Prostate gland (tissue), 2 donors: ENCODE measurements at regions not wholly inside any gene's neighbourhood (a gene's known extent, or its start where the extent isn't known, plus 50 kb on each side); places are given as distances from the start of the nearest gene placed in this dataset.

Experiments used
- CTCF ChIP-seq, 4 experiments: fragments of 200-600 bp in 2 of 4; fragments of 450-650 bp in 2 of 4; sonication (generic) in 2 of 4; IDR thresholded peaks; 1 replicate in 3 of 4; 2 replicates in 1 of 4; pipeline ENCODE4 v1.5.1; 2016 to 2019; ENCODE audit warnings: antibody characterized with exemption in 4 of 4, mild to moderate bottlenecking in 2 of 4, moderate library complexity in 2 of 4
- POLR2A ChIP-seq: fragments of 450-650 bp; IDR thresholded peaks from one replicate; pipeline ENCODE4 v1.6.1; 2016; ENCODE audit warnings: antibody characterized with exemption, mild to moderate bottlenecking
- POLR2AphosphoS5 ChIP-seq: sonication (generic); formaldehyde crosslinking; IDR thresholded peaks from one replicate; pipeline ENCODE4 v1.6.1; 2017; ENCODE audit warnings: antibody characterized with exemption

DNA sequence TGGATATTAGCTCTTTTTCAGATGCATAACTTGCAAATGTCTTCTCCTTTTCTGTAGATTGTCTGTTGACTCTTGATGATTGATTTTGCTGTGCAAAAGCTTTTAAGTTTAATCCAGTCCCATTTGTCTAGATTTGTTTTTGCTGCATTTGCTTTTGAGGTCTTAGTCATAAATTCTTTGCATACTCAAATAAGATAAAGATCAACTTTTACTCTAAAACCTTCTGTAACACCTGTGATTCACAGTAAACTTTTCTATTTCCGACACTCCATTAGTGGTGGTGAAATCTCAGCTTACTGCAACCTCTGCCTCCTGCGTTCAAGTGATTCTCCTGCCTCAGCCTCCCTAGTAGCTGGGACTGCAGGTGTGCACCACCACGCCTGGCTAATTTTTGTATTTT, 239.0 kb upstream of the ST8SIA4 start:
- no peak for TF ChIP-seq CTCF (IDR thresholded peaks at IDR 0.05)
- no peak for TF ChIP-seq POLR2AphosphoS5
- no peak for TF ChIP-seq POLR2A
